NCI-H82 (cell line): ENCODE measurements at regions not wholly inside any gene's neighbourhood (a gene's known extent, or its start where the extent isn't known, plus 50 kb on each side); places are given as distances from the start of the nearest gene placed in this dataset.

Experiments
- DNase-seq: peaks from one replicate; lab custom pipeline; 2025; lab: John Stamatoyannopoulos, UW

DNA sequence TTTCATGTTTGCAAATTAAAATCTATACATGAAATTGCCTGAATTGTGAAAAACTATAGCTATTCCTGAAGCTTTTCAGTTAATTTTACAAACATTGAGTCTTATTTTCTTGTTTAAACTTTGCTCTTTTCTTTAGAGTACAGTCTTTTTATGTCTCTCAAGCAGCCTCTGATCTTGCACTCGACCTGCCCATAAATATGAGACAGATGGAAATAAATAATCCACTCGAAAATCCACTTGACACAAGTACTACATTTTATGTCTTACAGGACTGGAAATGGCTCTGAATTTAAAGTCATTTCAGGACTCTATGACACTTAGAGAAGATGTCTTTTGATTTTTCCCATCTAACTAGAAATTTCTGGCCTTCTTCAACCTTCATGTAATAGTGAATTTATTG, 283.8 kb downstream of the USP25 start:
- no peak for DNase-seq

GRCh38 chr21:16020878-16021277, 291.1 kb downstream of the USP25 start:
- no peak for DNase-seq

DNA sequence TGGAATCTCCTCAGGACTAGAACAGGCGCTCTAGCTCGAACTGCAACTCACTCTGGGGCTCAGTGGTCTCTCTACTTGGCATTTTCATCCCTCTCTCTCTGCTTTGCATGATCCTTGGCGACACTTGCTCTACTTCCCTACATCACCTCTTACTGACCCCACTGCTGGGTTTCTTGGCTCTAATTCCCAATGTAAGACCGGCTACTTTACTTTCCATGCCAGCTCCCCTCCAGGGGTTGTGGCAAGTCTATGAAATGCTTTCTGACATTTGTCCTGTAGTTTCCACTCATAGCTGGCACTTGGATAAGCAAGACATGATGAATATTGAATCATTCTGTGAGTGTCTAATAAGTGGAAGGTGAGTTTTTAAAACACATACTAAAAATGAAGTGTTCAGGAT, 292.3 kb downstream of the USP25 start:
- DNase-seq = no peak

DNA sequence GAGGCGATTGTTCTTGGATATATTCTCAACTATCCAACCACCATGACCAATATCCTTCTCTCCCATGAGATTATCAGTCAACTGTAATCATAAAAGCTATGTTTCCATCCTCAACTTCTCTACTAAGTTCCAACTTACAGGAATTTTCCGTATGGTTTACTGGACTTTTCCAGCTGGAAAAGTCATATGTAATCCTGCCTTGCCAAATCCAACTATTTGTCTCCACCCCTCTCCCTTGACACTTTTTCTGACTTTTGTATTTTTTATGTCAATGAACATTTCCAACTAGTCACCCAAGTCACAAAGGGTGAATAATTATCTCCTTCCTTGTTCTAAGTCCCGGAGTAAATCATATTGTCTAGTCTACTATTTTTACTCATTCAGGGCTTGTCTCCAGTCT, 293.1 kb downstream of the USP25 start:
- no peak for DNase-seq

GRCh38 chr21:16028142-16028541, 298.4 kb downstream of the USP25 start:
- no peak for DNase-seq

- DNase-seq = no peak
Measured at GRCh38 chr21:16028941-16029464, 299.2 kb downstream of the USP25 start.

DNA sequence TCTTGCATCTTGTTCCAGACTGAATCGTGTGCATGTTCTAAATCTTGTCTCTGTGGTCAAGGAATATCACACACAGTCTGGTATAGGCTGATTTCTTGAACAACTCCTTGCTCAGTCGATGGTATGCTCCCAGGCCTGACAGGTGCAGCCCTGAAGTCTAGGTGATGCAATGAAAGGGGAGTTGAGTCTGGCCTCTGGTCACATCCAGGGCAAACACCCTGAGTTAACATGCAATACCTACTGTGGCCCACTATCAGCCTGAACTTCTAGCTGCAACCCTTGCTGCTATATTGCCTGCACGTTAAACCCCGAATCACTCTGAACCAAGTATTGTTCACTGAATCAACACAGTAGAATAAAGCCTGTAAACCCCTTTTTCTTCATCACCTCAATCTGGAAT, 303.4 kb downstream of the USP25 start:
- DNase-seq = no peak

DNA sequence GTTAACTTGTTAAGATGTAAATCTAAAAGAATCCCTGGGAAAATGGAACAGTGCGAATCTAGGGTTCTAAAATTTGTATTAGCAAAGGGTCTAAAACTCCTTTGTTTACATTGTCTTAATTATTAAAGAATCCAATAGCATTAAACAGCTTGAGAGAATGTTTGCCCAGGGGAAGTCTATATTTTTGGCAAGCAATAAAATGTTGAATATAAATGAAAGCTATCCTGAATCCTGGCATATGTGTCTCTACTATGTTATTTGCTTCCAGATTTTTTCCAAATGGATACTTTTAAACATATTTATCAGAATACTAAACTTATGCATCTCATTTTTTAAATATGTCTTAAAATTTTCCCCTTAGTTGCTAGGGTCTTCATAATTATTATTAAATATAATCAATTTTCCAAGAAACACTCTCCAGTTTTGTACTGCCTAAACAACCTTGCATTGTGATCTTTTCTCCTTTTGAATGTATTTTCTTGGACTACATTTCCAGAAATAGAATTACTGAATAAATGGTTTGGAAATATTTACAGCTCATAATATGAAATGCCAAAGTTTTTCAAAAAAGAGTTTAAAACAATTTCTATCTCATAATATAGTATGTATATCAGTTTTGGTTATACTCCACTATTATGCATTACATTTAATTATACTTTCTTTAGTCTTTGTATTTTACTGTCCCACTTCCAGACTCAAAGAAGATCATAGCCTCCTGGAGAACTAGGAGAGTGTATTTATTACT, 304.8 kb downstream of the USP25 start:
- DNase-seq = no peak

- no peak for DNase-seq
Measured at GRCh38 chr21:16037421-16037955, 307.7 kb downstream of the USP25 start.

DNA sequence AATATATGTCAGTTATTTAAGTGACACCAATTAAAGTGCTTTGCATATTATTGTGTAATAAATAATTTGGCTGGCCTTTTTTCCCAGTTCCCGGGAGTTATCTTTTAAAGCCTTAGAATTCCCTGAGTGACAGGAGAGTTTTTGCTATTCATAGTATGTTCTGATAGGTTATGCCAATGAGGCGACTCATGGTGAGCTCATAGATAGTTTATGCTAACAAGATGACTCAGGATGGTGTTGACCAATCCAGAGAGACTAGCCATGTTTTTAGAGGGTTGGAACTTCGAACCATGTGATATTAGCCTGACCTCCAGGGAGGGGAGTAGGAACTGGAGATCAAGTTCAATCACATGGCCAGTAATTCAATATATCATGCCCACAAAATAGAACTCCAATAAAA, 310.8 kb downstream of the USP25 start:
- no peak for DNase-seq

DNA sequence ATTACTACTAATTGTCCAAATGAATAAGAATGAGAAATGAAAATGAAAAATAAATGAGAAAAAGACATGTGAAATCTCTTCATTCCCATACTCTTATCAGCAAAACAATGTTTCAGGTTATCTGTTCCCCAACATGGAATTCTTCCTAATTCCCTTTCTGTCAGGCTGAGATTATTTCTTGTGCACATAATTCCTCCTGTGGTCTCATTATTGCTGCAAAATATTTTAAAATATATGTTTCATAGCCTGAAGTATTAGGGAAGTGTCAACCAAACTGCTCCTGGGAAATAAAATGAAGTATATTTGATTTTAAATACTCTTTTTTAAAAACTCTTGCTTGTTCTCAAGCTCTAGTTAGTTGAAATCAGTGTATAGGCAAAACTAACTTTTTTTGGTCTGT, 314.9 kb downstream of the USP25 start:
- no peak for DNase-seq

DNA sequence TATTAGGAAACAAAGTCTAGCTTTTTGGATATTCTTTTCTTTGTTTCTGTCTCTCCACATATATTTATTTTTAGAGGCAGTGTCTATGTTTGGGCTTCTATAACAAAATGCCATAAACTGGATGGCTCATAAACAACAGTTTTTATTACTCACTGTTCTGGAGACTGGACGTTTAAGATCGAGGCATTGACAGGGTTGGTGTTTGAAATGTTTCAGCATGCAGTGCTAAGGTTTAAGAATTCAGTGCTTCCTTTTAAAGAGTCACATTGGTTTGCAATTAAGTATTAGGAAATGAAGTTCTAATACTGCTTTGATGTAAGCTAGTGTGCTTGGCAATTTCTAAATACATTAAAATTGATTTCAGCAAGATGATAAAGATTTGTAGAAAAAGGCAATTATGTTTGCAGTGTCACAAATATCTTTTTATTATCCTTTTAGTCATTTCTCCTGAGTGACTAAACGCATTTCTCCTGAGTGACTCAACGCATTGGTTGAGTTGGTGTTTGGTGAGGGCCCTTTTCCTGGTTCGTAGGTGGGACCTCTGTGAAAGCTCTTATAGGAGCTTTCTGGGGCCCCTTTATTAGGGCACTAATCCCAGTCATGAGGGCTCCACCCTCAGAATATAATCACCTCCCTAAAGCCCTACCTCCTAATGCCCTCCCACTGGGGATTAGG, 317.0 kb downstream of the USP25 start:
- peak; percentile 75 for DNase-seq

DNA sequence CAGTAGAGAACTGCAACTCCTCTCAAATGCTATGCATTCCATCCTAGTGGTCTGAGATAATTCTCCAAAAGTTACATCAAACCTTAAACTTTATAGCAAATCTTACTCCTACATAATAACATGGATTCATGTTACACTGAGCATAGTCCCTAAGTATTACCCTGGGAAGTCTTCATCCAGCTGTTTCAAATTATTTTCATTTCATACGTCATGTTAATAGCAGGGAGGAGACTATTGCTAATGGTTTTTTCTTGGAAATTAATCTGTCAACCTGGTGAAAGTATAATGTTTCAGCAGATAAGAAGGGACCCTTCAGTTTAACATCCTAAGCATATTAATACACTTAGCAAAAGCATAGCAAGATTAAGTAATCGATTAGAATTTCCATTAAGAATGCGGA, 318.1 kb downstream of the USP25 start:
- DNase-seq = peak; percentile 69

GRCh38 chr21:16055014-16055413, 325.2 kb downstream of the USP25 start:
- DNase-seq = peak; percentile 41

- DNase-seq = peak; percentile 5
Measured at GRCh38 chr21:16058896-16059295, 329.1 kb downstream of the USP25 start.

DNA sequence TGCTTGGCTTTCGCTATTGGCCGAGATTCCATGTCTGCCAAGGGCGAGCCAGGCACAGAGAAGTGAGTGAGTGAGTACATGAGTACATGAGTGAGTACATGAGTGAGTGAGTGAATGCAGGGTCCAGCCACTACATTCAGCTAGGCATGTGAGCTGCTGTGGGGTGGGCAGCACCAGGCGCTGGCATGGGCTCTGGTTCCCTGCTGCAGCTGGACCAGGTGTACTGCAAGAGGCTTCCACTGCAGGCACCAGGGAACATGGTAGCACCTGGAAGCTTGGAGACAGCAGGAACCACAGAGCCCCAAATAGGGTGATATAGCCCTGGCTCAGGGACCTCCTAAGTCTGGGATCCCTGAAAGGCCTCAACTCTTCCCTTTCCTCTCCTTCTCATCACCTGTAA, 330.2 kb downstream of the USP25 start:
- no peak for DNase-seq

- no peak for DNase-seq
Measured at GRCh38 chr21:16061194-16061593, 331.4 kb downstream of the USP25 start.

DNA sequence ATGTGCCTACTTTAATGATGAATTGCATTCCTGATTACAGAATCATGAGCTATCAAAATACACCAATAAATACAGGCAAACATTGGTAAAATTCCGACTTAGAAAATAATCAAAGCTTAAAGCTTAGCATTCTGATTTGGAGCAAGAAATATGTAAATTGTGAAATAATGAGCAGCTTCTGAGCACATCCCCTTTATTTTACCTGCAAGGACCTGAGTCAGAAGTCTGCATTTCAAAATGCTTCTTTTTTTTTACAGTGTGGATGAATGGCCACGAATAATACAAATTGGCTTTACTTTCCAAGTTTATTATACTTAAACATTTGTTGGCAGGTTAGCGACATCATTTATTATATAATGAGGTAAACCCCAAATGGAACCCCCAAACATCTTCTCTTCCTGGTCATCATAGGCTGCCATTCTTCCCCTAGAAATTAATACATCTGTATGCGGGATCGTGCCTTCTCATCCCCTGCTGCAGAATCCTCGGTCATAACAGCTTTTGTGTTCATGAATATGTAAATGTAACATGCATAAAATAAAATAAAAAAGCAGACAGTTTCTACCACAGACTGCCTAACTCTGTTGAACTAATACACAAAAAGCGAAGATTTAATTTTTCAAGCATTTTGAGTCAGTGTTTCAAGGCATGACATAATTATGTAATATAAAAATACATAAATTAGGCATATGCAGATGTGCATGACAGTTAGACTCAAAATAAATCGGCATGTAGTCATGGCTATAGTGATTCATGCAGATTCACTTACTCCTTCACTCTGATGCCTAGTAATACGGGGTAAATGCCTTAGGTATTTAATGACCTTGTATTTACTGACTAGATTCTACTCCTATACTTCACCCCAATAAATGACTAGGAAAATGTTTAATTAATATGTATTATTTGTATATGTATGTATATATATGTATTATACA, 339.7 kb downstream of the USP25 start:
- no peak for DNase-seq

DNA sequence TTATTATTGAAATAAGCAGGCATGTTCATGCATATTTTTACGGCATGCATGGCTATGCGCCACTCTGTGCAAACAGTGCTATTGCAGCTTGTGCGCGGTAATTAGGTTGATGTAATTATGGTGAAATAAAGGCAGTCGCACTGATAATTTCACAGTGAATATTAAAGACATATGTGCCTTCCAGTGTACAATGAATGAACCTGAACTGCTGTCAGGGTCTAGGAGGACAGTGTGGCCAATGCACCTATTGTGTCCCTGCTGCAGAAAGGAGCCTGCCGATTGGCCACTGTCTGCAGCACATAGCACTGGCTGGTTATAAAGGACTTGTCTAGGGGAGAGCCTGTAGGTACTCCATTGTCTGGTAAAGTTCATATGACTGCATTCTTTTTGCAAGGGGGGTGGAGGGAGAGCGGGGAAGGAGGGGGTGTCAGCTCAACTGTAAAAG, 340.4 kb downstream of the USP25 start:
- DNase-seq = peak; percentile 10

DNA sequence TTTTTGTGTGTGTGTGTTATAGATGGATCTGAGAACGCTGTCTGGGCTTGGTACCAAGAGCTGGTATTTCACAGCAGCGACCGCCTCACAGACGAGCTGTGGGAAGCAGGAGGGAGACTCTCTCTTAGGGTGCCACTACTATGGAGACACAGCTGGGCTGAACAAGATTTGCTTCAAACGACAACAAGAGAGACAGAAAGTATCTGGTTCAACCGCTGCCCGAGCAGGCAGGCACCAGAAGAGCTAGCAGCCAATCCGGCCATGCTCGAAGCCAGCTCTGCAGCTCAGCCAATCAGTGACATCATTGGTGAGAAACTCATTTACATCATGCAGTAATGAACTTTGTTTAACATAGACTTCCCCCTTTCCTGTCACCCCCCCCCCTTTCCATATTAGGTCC, 341.3 kb downstream of the USP25 start:
- DNase-seq = peak; percentile 17

GRCh38 chr21:16071761-16072160, 342.0 kb downstream of the USP25 start:
- DNase-seq = no peak

- DNase-seq = no peak
Measured at GRCh38 chr21:16072221-16072620, 342.4 kb downstream of the USP25 start.
